Astrocyte (in vitro differentiated cells and primary cell): ENCODE measurements at regions not wholly inside any gene's neighbourhood (a gene's known extent, or its start where the extent isn't known, plus 50 kb on each side); places are given as distances from the start of the nearest gene placed in this dataset.
"Not testable (repeated sequence)": the region's sequence is repeated elsewhere in the genome, so short reads cannot be mapped to it uniquely, and the experiment has no call there.

ENCODE experiments used
- DNase-seq: peaks from one replicate; pipeline ENCODE4 v3.0.0-alpha.2; 2010; ENCODE audit warnings: low read depth
- FAIRE-seq: peaks from 2 replicates; lab custom pipeline; 2011; peaks lifted over from hg19 to GRCh38; lab: Jason Lieb, UNC
- H2AFZ ChIP-seq: 2 replicates; pipeline ENCODE4 v1.6.0; 2012; ENCODE audit warnings: low read depth, low read length, inconsistent platforms
- H3K27ac ChIP-seq: 2 replicates; pipeline ENCODE4 v1.5.1; 2011; ENCODE audit warnings: low read depth, low read length, inconsistent platforms
- H3K27me3 ChIP-seq: 2 replicates; pipeline ENCODE4 v1.6.0; 2011; ENCODE audit warnings: low read length, inconsistent platforms; ENCODE audit not compliant: insufficient read depth
- H3K36me3 ChIP-seq: 2 replicates; pipeline ENCODE4 v1.5.1; 2011; ENCODE audit warnings: low read length, inconsistent platforms; ENCODE audit not compliant: insufficient read depth
- H3K4me1 ChIP-seq: 2 replicates; pipeline ENCODE4 v1.5.1; 2011; ENCODE audit warnings: low read length, inconsistent platforms; ENCODE audit not compliant: insufficient read depth
- H3K4me2 ChIP-seq: 2 replicates; pipeline ENCODE4 v1.6.0; 2012; ENCODE audit warnings: low read length, inconsistent platforms
- H3K4me3 ChIP-seq: 2 replicates; pipeline ENCODE4 v1.5.1; 2011; ENCODE audit warnings: low read depth, mild to moderate bottlenecking, low read length, inconsistent platforms; ENCODE audit not compliant: insufficient read depth
- H3K79me2 ChIP-seq: 2 replicates; pipeline ENCODE4 v1.6.0; 2012; ENCODE audit warnings: mild to moderate bottlenecking, low read length, inconsistent platforms; ENCODE audit not compliant: insufficient read depth
- H3K9ac ChIP-seq: 2 replicates; pipeline ENCODE4 v1.6.0; 2012; ENCODE audit warnings: mild to moderate bottlenecking, low read length, inconsistent platforms
- H3K9me3 ChIP-seq: 2 replicates; pipeline ENCODE4 v1.5.1; 2012; ENCODE audit warnings: low read depth, mild to moderate bottlenecking, low read length, inconsistent platforms; ENCODE audit not compliant: insufficient read depth
- H4K20me1 ChIP-seq: 2 replicates; pipeline ENCODE4 v1.6.0; 2012; ENCODE audit warnings: low read length, inconsistent platforms; ENCODE audit not compliant: insufficient read depth
- H3K27ac Mint-ChIP-seq: one replicate; pipeline ENCODE4 v1.8.0; 2021; ENCODE audit warnings: mild to moderate bottlenecking, mixed read lengths; ENCODE audit not compliant: unreplicated experiment
- H3K27me3 Mint-ChIP-seq: one replicate; pipeline ENCODE4 v1.8.0; 2021; ENCODE audit warnings: low read depth, mixed read lengths; ENCODE audit not compliant: unreplicated experiment
- H3K36me3 Mint-ChIP-seq: one replicate; pipeline ENCODE4 v1.8.0; 2021; ENCODE audit warnings: low read depth, mixed read lengths; ENCODE audit not compliant: unreplicated experiment
- H3K4me1 Mint-ChIP-seq: one replicate; pipeline ENCODE4 v1.8.0; 2021; ENCODE audit warnings: low read depth, mixed read lengths; ENCODE audit not compliant: unreplicated experiment
- H3K4me3 Mint-ChIP-seq: one replicate; pipeline ENCODE4 v1.8.0; 2021; ENCODE audit warnings: mild to moderate bottlenecking, moderate library complexity, mixed read lengths; ENCODE audit not compliant: unreplicated experiment
- H3K9me3 Mint-ChIP-seq: one replicate; pipeline ENCODE4 v1.8.0; 2021; ENCODE audit warnings: mild to moderate bottlenecking, mixed read lengths; ENCODE audit not compliant: unreplicated experiment
- CTCF ChIP-seq: IDR thresholded peaks from 2 replicates; pipeline ENCODE4 v1.5.1; 2011; ENCODE audit warnings: low read depth, mild to moderate bottlenecking, inconsistent platforms, low read length, moderate library complexity; ENCODE audit not compliant: insufficient read depth
- EZH2 ChIP-seq: IDR thresholded peaks from 2 replicates; pipeline ENCODE4 v1.6.1; 2012; ENCODE audit warnings: mild to moderate bottlenecking, low read length, inconsistent platforms; ENCODE audit not compliant: insufficient read depth

- no peak for TF ChIP-seq EZH2
- TF ChIP-seq CTCF = no peak
- Histone ChIP-seq H3K4me1 (no peaks in the 10 kb centered on the region), H2AFZ (no peak overlapping the region), H3K79me2 (no peaks in the 10 kb centered on the region), H3K36me3 (no peaks in the 10 kb centered on the region), H3K4me3 (no peak overlapping the region), H3K27me3 (no peaks in the 10 kb centered on the region), H3K27ac (no peak overlapping the region), H4K20me1 (no peaks in the 10 kb centered on the region), H3K9me3 (no peaks in the 10 kb centered on the region), H3K4me2 (no peak overlapping the region), H3K9ac (no peak overlapping the region)
- Mint-ChIP-seq H3K36me3 (no peaks in the 10 kb centered on the region), H3K4me1 (no peaks in the 10 kb centered on the region), H3K27me3 (peaks cover 14% of the 10 kb centered on the region), H3K27ac (no peak overlapping the region), H3K4me3 (no peak overlapping the region), H3K9me3 (no peaks in the 10 kb centered on the region)
- FAIRE-seq (no peak), DNase-seq (no peak)
Observed at GRCh38 chr20:5393218-5393870, 76.6 kb upstream of the PROKR2 start.

- TF ChIP-seq EZH2 (no peak), CTCF (no peak)
- Histone ChIP-seq H2AFZ (no peak overlapping the region), H3K4me2 (no peak overlapping the region), H3K4me3 (no peak overlapping the region), H3K9me3 (no peaks in the 10 kb centered on the region), H3K4me1 (no peaks in the 10 kb centered on the region), H4K20me1 (no peaks in the 10 kb centered on the region), H3K36me3 (no peaks in the 10 kb centered on the region), H3K27ac (no peak overlapping the region), H3K79me2 (no peaks in the 10 kb centered on the region), H3K9ac (no peak overlapping the region), H3K27me3 (no peaks in the 10 kb centered on the region)
- FAIRE-seq (no peak), DNase-seq (no peak)
- Mint-ChIP-seq H3K36me3 (no peaks in the 10 kb centered on the region), H3K27ac (no peak overlapping the region), H3K27me3 (peaks cover 8% of the 10 kb centered on the region), H3K9me3 (no peaks in the 10 kb centered on the region), H3K4me3 (no peak overlapping the region), H3K4me1 (no peaks in the 10 kb centered on the region)
Observed at GRCh38 chr20:5390720-5391119, 74.0 kb upstream of the PROKR2 start.

GRCh38 chr20:5386846-5387245, 70.1 kb upstream of the PROKR2 start:
- H3K9ac ChIP-seq, FAIRE-seq, H3K36me3 ChIP-seq, H3K27ac ChIP-seq, H3K9me3 ChIP-seq, H3K4me2 ChIP-seq, H3K36me3 Mint-ChIP-seq, H3K27ac Mint-ChIP-seq, H3K79me2 ChIP-seq, H3K27me3 ChIP-seq, H3K4me3 Mint-ChIP-seq, H3K4me3 ChIP-seq, H4K20me1 ChIP-seq, DNase-seq, H3K4me1 ChIP-seq, H2AFZ ChIP-seq, H3K9me3 Mint-ChIP-seq, H3K27me3 Mint-ChIP-seq, H3K4me1 Mint-ChIP-seq: not testable (repeated sequence)

- not testable (repeated sequence) for H3K27me3 ChIP-seq, H3K4me3 Mint-ChIP-seq, H3K4me1 ChIP-seq, H4K20me1 ChIP-seq, H3K27ac ChIP-seq, H3K9ac ChIP-seq, H3K4me1 Mint-ChIP-seq, H3K36me3 Mint-ChIP-seq, H3K27ac Mint-ChIP-seq, H3K9me3 Mint-ChIP-seq, H2AFZ ChIP-seq, H3K4me3 ChIP-seq, H3K9me3 ChIP-seq, H3K36me3 ChIP-seq, H3K79me2 ChIP-seq, H3K4me2 ChIP-seq, FAIRE-seq, DNase-seq, H3K27me3 Mint-ChIP-seq
Observed at GRCh38 chr20:5381527-5381926, 64.8 kb upstream of the PROKR2 start.
